ENCODE measurements at regions not wholly inside any gene's neighbourhood (a gene's known extent, or its start where the extent isn't known, plus 50 kb on each side); places are given as distances from the start of the nearest gene placed in this dataset.

DNA sequence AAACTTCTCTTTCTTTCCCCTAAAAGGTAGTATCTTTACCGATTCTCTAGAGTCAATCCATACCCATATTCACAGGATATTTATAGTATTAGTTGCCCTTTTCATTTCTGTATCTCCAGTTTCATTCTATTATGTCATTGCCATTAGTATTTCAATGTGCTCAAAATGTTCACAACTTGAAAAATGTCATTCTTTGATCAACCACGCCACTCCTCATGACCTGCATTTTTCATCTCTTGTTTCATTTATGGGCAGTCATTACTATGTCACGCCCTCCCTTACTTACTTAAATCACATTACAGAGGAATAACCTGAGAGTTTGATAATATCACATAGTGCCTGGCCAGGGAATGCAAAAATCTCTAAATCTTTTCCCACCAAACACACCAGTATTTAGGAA lies 427.3 kb upstream of the GJE1 start:
- Histone ChIP-seq H3K27me3 (ENCODE audit: control insufficient read depth in 5 of 5, insufficient read depth in 4 of 5, low read length in 5 of 5) (no peaks in the 10 kb centered on the region), H3K9ac (ENCODE audit: low read length in 5 of 5) (no peak overlapping the region), H3K27ac (ENCODE audit: low read depth, low read length) (no peak overlapping the region), H3K4me3 (ENCODE audit: low read depth in 1 of 5, low read length in 5 of 5) (no peak overlapping the region), H3K4me1 (ENCODE audit: control insufficient read depth in 5 of 5, insufficient read depth in 5 of 5, low read length in 5 of 5) (no peaks in the 10 kb centered on the region), H3K9me3 (ENCODE audit: control insufficient read depth in 5 of 5, low read length in 5 of 5) (no peaks in the 10 kb centered on the region), H3K36me3 (ENCODE audit: control insufficient read depth in 5 of 5, insufficient read depth in 5 of 5, low read length in 5 of 5) (no peaks in the 10 kb centered on the region)

DNA sequence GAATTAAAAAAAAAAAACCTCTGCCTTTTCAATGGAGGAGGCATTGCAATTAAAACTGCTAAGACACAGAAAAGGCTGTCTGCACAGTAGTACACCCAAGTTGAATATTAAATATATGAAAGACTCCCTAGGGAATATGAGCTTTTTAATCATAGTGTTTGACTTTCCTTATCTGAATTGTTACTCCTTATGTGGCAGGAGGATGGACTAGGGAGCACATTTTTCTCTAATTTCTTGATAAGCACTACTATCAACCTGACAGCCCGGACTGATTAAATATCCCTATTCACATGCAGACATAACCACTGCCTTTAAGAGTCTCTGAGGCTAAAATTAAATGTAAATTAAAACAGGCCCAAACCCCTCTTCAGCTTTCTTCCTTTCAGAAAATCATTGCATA lies 428.6 kb upstream of the GJE1 start:
- no peak overlapping the region for H3K9ac ChIP-seq (ENCODE audit: low read length in 5 of 5)
- H3K4me1 ChIP-seq (ENCODE audit: control insufficient read depth in 5 of 5, insufficient read depth in 5 of 5, low read length in 5 of 5): no peaks in the 10 kb centered on the region
- H3K27me3 ChIP-seq (ENCODE audit: control insufficient read depth in 5 of 5, insufficient read depth in 4 of 5, low read length in 5 of 5): no peaks in the 10 kb centered on the region
- H3K36me3 ChIP-seq (ENCODE audit: control insufficient read depth in 5 of 5, insufficient read depth in 5 of 5, low read length in 5 of 5): no peaks in the 10 kb centered on the region
- H3K27ac ChIP-seq (ENCODE audit: low read depth, low read length): no peak overlapping the region
- H3K9me3 ChIP-seq (ENCODE audit: control insufficient read depth in 5 of 5, low read length in 5 of 5): no peaks in the 10 kb centered on the region
- no peak overlapping the region for H3K4me3 ChIP-seq (ENCODE audit: low read depth in 1 of 5, low read length in 5 of 5)

DNA sequence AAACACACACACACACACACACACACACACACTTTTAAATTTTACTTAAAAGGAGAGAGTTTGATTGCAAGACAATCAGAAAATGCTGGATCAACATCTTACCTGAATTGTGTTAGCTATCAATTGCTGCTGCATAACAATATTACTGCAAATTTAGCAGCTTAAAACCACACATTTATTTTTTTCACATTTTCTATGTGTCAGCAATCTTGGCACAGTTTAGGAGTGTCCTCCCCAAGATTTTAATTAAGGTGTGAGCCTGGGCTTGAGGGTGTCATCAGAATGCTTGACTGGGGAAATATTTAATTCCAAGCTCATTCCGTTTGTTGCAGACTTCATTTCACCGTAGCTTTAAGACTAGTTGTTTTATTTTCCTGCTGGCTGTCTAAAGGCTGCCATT lies 431.0 kb upstream of the GJE1 start:
- Histone ChIP-seq H3K27me3 (ENCODE audit: control insufficient read depth in 5 of 5, insufficient read depth in 4 of 5, low read length in 5 of 5) (no peaks in the 10 kb centered on the region), H3K27ac (ENCODE audit: low read depth, low read length) (no peak overlapping the region), H3K4me1 (ENCODE audit: control insufficient read depth in 5 of 5, insufficient read depth in 5 of 5, low read length in 5 of 5) (no peaks in the 10 kb centered on the region), H3K9ac (ENCODE audit: low read length in 5 of 5) (no peak overlapping the region), H3K9me3 (ENCODE audit: control insufficient read depth in 5 of 5, low read length in 5 of 5) (no peaks in the 10 kb centered on the region), H3K36me3 (ENCODE audit: control insufficient read depth in 5 of 5, insufficient read depth in 5 of 5, low read length in 5 of 5) (no peaks in the 10 kb centered on the region), H3K4me3 (ENCODE audit: low read depth in 1 of 5, low read length in 5 of 5) (no peak overlapping the region)

DNA sequence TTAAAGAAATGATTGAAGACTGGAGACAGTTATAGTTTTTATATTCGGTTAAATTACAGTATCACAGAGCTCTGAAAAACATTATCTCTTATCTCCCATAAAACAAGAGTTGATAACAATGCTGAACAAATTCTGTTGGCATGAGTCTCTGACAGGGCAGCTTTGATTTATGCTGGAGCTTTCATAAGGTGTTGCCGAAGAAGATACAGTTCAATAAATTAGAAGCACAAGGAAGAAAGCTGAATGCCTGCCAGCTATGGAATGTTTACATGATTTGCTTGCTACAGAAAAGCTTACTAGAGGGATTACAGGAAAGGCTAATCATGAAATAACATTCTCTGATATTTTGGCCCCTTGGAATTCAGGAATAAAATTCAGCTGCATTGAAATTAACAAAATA lies 431.9 kb upstream of the GJE1 start:
- Histone ChIP-seq H3K27ac (ENCODE audit: low read depth, low read length) (no peak overlapping the region), H3K27me3 (ENCODE audit: control insufficient read depth in 5 of 5, insufficient read depth in 4 of 5, low read length in 5 of 5) (no peaks in the 10 kb centered on the region), H3K4me3 (ENCODE audit: low read depth in 1 of 5, low read length in 5 of 5) (no peak overlapping the region), H3K9ac (ENCODE audit: low read length in 5 of 5) (no peak overlapping the region), H3K9me3 (ENCODE audit: control insufficient read depth in 5 of 5, low read length in 5 of 5) (no peaks in the 10 kb centered on the region), H3K36me3 (ENCODE audit: control insufficient read depth in 5 of 5, insufficient read depth in 5 of 5, low read length in 5 of 5) (no peaks in the 10 kb centered on the region), H3K4me1 (ENCODE audit: control insufficient read depth in 5 of 5, insufficient read depth in 5 of 5, low read length in 5 of 5) (no peaks in the 10 kb centered on the region)

DNA sequence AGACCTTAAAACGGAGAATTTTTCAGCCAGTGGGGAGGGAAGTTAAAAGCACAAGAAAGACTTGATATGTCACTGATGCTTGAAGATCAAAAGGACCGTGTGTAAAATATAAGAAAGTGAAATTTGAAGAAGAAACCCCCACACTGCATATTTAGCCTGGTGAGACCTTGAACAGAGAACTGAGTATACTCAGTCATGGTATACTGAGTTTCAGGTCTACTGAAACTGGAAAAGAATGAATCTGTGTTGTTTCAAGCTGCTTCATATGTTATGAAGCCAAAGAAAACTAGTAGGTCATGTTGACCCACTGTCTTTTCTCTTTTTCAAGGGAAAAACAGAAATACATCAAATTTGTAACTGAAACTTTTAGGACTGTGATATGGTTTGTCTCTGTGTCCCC lies 443.8 kb upstream of the GJE1 start:
- H3K27ac ChIP-seq (ENCODE audit: low read depth, low read length): no peak overlapping the region
- H3K9me3 ChIP-seq (ENCODE audit: control insufficient read depth in 5 of 5, low read length in 5 of 5): no peaks in the 10 kb centered on the region
- H3K36me3 ChIP-seq (ENCODE audit: control insufficient read depth in 5 of 5, insufficient read depth in 5 of 5, low read length in 5 of 5): no peaks in the 10 kb centered on the region
- H3K4me3 ChIP-seq (ENCODE audit: low read depth in 1 of 5, low read length in 5 of 5): no peak overlapping the region
- no peaks in the 10 kb centered on the region for H3K27me3 ChIP-seq (ENCODE audit: control insufficient read depth in 5 of 5, insufficient read depth in 4 of 5, low read length in 5 of 5)
- H3K4me1 ChIP-seq (ENCODE audit: control insufficient read depth in 5 of 5, insufficient read depth in 5 of 5, low read length in 5 of 5): no peaks in the 10 kb centered on the region
- no peak overlapping the region for H3K9ac ChIP-seq (ENCODE audit: low read length in 5 of 5)

DNA sequence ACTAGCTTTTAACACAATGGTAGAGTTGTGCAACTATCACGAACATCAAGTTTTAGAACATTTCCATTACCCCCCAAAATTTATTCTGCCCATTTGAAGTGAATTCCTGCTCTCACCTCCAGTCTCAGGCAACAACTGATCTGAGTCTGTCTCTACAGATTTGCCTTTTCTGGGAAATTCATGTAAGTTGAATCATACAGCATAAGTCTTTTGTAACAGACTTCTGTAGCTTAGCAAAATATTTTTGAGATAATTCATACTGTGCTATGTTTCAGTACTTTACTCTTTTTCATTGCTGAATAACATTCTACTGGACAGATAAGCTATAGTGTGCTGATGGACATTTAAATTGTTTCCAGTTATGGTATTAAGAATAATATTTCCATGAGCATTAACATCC lies 447.3 kb upstream of the GJE1 start:
- Histone ChIP-seq H3K4me3 (ENCODE audit: low read depth in 1 of 5, low read length in 5 of 5) (no peak overlapping the region), H3K9me3 (ENCODE audit: control insufficient read depth in 5 of 5, low read length in 5 of 5) (no peaks in the 10 kb centered on the region), H3K9ac (ENCODE audit: low read length in 5 of 5) (no peak overlapping the region), H3K27me3 (ENCODE audit: control insufficient read depth in 5 of 5, insufficient read depth in 4 of 5, low read length in 5 of 5) (no peaks in the 10 kb centered on the region), H3K4me1 (ENCODE audit: control insufficient read depth in 5 of 5, insufficient read depth in 5 of 5, low read length in 5 of 5) (no peaks in the 10 kb centered on the region), H3K36me3 (ENCODE audit: control insufficient read depth in 5 of 5, insufficient read depth in 5 of 5, low read length in 5 of 5) (no peaks in the 10 kb centered on the region), H3K27ac (ENCODE audit: low read depth, low read length) (no peak overlapping the region)

DNA sequence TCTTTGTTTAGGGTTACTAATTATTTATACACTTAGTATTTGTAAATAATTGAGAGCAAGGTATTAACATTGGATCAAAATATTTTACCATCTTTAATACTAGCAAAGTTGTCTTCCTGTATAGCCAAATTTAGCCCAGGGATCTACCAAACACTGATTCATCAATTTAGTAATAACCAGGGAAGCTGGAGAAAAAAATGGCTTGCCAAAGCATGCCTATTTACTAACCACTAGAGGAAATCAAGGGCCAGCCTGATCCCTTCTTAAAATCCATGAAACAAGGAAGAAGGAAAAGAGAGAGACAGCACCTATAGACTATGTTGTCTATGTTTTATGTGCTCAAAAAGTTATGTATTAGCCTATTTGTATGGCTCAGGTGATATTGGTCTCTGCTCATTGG lies 450.3 kb upstream of the GJE1 start:
- no peak overlapping the region for H3K27ac ChIP-seq (ENCODE audit: low read depth, low read length)

DNA sequence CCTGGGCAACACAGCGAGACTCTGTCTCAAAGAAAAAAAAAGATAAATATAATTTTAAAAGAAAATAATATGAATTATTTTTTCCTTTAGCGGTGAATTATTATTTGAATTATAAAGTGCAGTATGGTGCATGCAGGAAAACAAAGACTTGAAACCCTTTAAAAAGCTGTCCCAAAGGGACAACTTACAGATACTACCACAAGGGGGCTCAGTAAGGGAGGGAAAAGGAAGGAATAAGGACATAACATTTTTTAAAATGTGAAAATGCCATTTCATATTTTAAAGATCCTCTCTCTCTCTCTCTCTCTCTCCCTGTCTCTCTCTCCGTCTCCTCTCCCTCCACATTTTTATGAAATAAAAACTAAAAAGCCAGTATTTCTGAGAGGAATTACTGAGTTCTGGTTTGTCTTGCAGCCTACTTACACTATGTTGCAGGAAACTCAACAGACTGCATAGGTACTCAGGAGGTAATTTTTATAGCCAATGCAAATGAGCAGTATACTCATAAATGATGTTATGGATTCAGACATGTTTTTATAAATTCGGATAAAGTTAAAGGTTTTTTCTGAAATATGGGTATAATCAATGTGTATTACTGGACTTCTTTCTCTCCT lies 455.0 kb upstream of the GJE1 start:
- Histone ChIP-seq H3K27ac (ENCODE audit: low read depth, low read length) (no peak overlapping the region), H3K4me1 (ENCODE audit: control insufficient read depth in 5 of 5, insufficient read depth in 5 of 5, low read length in 5 of 5) (peaks cover 0 to 12% (median 0%) of the 10 kb centered on the region in 5 donors), H3K27me3 (ENCODE audit: control insufficient read depth in 5 of 5, insufficient read depth in 4 of 5, low read length in 5 of 5) (no peaks in the 10 kb centered on the region), H3K9me3 (ENCODE audit: control insufficient read depth in 5 of 5, low read length in 5 of 5) (no peaks in the 10 kb centered on the region), H3K4me3 (ENCODE audit: low read depth in 1 of 5, low read length in 5 of 5) (no peak overlapping the region), H3K9ac (ENCODE audit: low read length in 5 of 5) (no peak overlapping the region), H3K36me3 (ENCODE audit: control insufficient read depth in 5 of 5, insufficient read depth in 5 of 5, low read length in 5 of 5) (no peaks in the 10 kb centered on the region)

More for the DNA sequence above, 450.3 kb upstream of the GJE1 start:
- Histone ChIP-seq H3K36me3 (ENCODE audit: control insufficient read depth in 5 of 5, insufficient read depth in 5 of 5, low read length in 5 of 5) (no peaks in the 10 kb centered on the region), H3K4me1 (ENCODE audit: control insufficient read depth in 5 of 5, insufficient read depth in 5 of 5, low read length in 5 of 5) (peaks cover 0 to 6% (median 0%) of the 10 kb centered on the region in 5 donors), H3K4me3 (ENCODE audit: low read depth in 1 of 5, low read length in 5 of 5) (no peak overlapping the region), H3K9me3 (ENCODE audit: control insufficient read depth in 5 of 5, low read length in 5 of 5) (no peaks in the 10 kb centered on the region), H3K9ac (ENCODE audit: low read length in 5 of 5) (no peak overlapping the region), H3K27me3 (ENCODE audit: control insufficient read depth in 5 of 5, insufficient read depth in 4 of 5, low read length in 5 of 5) (no peaks in the 10 kb centered on the region)

DNA sequence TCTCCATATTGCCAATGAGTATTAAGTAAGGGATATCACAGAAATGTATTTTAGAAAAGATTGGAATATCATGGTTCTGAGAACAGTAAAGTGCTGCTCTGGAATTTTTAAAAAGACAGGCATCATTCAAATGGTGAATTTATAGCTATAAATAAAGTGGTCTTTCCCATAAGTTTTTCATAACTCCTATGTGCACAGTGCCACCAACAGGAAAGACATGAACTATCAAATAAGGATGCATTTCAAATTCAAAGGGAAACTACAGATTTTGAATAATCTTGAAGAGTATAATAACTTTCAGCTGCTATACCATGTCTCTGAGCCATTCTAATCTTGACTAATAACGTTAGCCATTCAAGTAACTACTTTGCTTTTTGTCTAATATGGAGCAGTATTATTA lies 456.8 kb upstream of the GJE1 start:
- Histone ChIP-seq H3K27ac (ENCODE audit: low read depth, low read length) (no peak overlapping the region), H3K4me3 (ENCODE audit: low read depth in 1 of 5, low read length in 5 of 5) (no peak overlapping the region), H3K27me3 (ENCODE audit: control insufficient read depth in 5 of 5, insufficient read depth in 4 of 5, low read length in 5 of 5) (no peaks in the 10 kb centered on the region)

DNA sequence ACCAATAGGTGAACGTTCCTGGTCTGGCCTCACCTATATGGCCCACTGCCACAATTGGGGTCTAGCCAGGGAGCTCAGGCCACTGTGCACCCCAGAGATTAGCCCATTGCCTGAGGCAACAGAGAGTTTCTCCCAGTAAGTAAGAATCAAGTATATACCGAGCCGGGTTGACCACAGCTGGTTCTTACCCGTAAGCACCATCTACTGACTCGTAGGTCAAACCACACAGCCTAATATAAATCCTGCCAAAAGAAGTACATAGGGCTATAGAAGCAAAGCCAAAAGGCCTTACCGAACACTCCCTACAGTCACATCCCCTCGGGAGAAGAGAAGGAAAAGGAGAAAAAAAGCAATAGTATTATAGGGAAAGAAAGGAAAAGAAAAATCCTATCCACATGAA lies 463.6 kb upstream of the GJE1 start:
- no peaks in the 10 kb centered on the region for H3K4me1 ChIP-seq (ENCODE audit: control insufficient read depth in 5 of 5, insufficient read depth in 5 of 5, low read length in 5 of 5)
- H3K36me3 ChIP-seq (ENCODE audit: control insufficient read depth in 5 of 5, insufficient read depth in 5 of 5, low read length in 5 of 5): no peaks in the 10 kb centered on the region
- no peak overlapping the region for H3K4me3 ChIP-seq (ENCODE audit: low read depth in 1 of 5, low read length in 5 of 5)
- no peak overlapping the region for H3K9ac ChIP-seq (ENCODE audit: low read length in 5 of 5)
- no peaks in the 10 kb centered on the region for H3K9me3 ChIP-seq (ENCODE audit: control insufficient read depth in 5 of 5, low read length in 5 of 5)
- H3K27ac ChIP-seq (ENCODE audit: low read depth, low read length): no peak overlapping the region
- peaks cover 0 to 3% (median 0%) of the 10 kb centered on the region in 5 donors for H3K27me3 ChIP-seq (ENCODE audit: control insufficient read depth in 5 of 5, insufficient read depth in 4 of 5, low read length in 5 of 5)

More for the DNA sequence above, 456.8 kb upstream of the GJE1 start:
- Histone ChIP-seq H3K36me3 (ENCODE audit: control insufficient read depth in 5 of 5, insufficient read depth in 5 of 5, low read length in 5 of 5) (no peaks in the 10 kb centered on the region), H3K4me1 (ENCODE audit: control insufficient read depth in 5 of 5, insufficient read depth in 5 of 5, low read length in 5 of 5) (peaks cover 0 to 12% (median 0%) of the 10 kb centered on the region in 5 donors), H3K9me3 (ENCODE audit: control insufficient read depth in 5 of 5, low read length in 5 of 5) (no peaks in the 10 kb centered on the region), H3K9ac (ENCODE audit: low read length in 5 of 5) (peak overlapping the region in 1 of 5 donors; percentile 11)
